GM12878 (cell line): ENCODE measurements at regions not wholly inside any gene's neighbourhood (a gene's known extent, or its start where the extent isn't known, plus 50 kb on each side); places are given as distances from the start of the nearest gene placed in this dataset.

Source experiments
- ATF3 ChIP-seq: IDR thresholded peaks from 2 replicates; pipeline ENCODE4 v1.6.1; 2011; ENCODE audit warnings: low read depth, mild to moderate bottlenecking, low read length, moderate library complexity, borderline replicate concordance; ENCODE audit errors: extremely low read depth
- BMI1 ChIP-seq: fragments of 450-650 bp; IDR thresholded peaks from 2 replicates; pipeline ENCODE4 v1.6.1; 2016; ENCODE audit warnings: mild to moderate bottlenecking, moderate library complexity, borderline replicate concordance
- CHD1 ChIP-seq: IDR thresholded peaks from 2 replicates; pipeline ENCODE4 v1.6.1; 2012; ENCODE audit warnings: low read depth, low read length, improper control_type of control experiment
- CTCF ChIP-seq, 3 experiments: IDR thresholded peaks in 2 of 3; conservative IDR thresholded peaks in 1 of 3; 2 replicates each; pipeline ENCODE4 v1.5.1; 2011; ENCODE audit warnings: low read depth in 3 of 3, low read length in 3 of 3, mild to moderate bottlenecking in 3 of 3, control low read depth in 2 of 3, moderate library complexity in 2 of 3, inconsistent platforms in 1 of 3, mixed read lengths in 1 of 3; ENCODE audit not compliant: control insufficient read depth in 2 of 3, insufficient read depth in 1 of 3; ENCODE audit errors: extremely low read depth in 1 of 3
- ELK1 ChIP-seq: IDR thresholded peaks from 2 replicates; pipeline ENCODE4 v1.6.1; 2012; ENCODE audit warnings: low read depth, low read length, improper control_type of control experiment
- EP300 ChIP-seq, 2 experiments: fragments of 150-350 bp in 1 of 2; IDR thresholded peaks; 2 replicates each; pipeline ENCODE4 v1.6.1; 2011 to 2012; ENCODE audit warnings: low read depth in 2 of 2, low read length in 2 of 2, borderline replicate concordance in 1 of 2, improper control_type of control experiment in 1 of 2, inconsistent platforms in 1 of 2; ENCODE audit not compliant: control insufficient read depth in 1 of 2
- GATAD2B ChIP-seq: fragments of 450-650 bp; conservative IDR thresholded peaks from 2 replicates; pipeline ENCODE4 v1.6.1; 2017; ENCODE audit warnings: low read depth, mild to moderate bottlenecking, moderate library complexity
- HDAC2 ChIP-seq: fragments of 200-600 bp; sonication (generic); IDR thresholded peaks from 2 replicates; pipeline ENCODE4 v1.6.1; 2017
- KAT2A ChIP-seq: conservative IDR thresholded peaks from 2 replicates; pipeline ENCODE4 v1.6.1; 2011; ENCODE audit warnings: low read depth, low read length; ENCODE audit not compliant: control insufficient read depth
- LARP7 ChIP-seq: fragments of 450-650 bp; IDR thresholded peaks from 2 replicates; pipeline ENCODE4 v1.6.1; 2017; ENCODE audit warnings: mild to moderate bottlenecking
- MTA3 ChIP-seq: IDR thresholded peaks from 2 replicates; pipeline ENCODE4 v1.6.1; 2012; ENCODE audit warnings: low read length, inconsistent platforms, borderline replicate concordance
- MYC ChIP-seq: IDR thresholded peaks from 2 replicates; pipeline ENCODE4 v1.6.1; 2011; ENCODE audit warnings: mild to moderate bottlenecking, low read length, moderate library complexity, inconsistent platforms; ENCODE audit not compliant: insufficient read depth, insufficient replicate concordance, insufficient read length, severe bottlenecking
- NFIC ChIP-seq: IDR thresholded peaks from 2 replicates; pipeline ENCODE4 v1.6.1; 2012; ENCODE audit warnings: low read depth, mild to moderate bottlenecking, inconsistent platforms, low read length, moderate library complexity
- NFYB ChIP-seq: IDR thresholded peaks from 2 replicates; pipeline ENCODE4 v1.6.1; 2011; ENCODE audit warnings: low read depth, mild to moderate bottlenecking, low read length, improper control_type of control experiment, moderate library complexity; ENCODE audit not compliant: insufficient read depth
- NR2C2 ChIP-seq: IDR thresholded peaks from 2 replicates; pipeline ENCODE4 v1.6.1; 2011; ENCODE audit warnings: borderline replicate concordance, low read depth; ENCODE audit not compliant: control insufficient read depth, insufficient read length
- SIN3A ChIP-seq: IDR thresholded peaks from 2 replicates; pipeline ENCODE4 v1.6.1; 2012; ENCODE audit warnings: low read depth, low read length, improper control_type of control experiment
- SREBF1 ChIP-seq: IDR thresholded peaks from 2 replicates; pipeline ENCODE4 v1.6.1; 2012; ENCODE audit warnings: mild to moderate bottlenecking, low read length
- TCF12 ChIP-seq: IDR thresholded peaks from 2 replicates; pipeline ENCODE4 v1.6.1; 2011; ENCODE audit warnings: low read depth, mild to moderate bottlenecking, low read length
- USF2 ChIP-seq: IDR thresholded peaks from 2 replicates; pipeline ENCODE4 v1.6.1; 2011; ENCODE audit warnings: low read depth, low read length, improper control_type of control experiment, borderline replicate concordance
- YY1 ChIP-seq: IDR thresholded peaks from 2 replicates; pipeline ENCODE4 v1.6.1; 2011; ENCODE audit warnings: low read depth, mild to moderate bottlenecking, low read length
- ZNF217 ChIP-seq: fragments of 450-650 bp; IDR thresholded peaks from 2 replicates; pipeline ENCODE4 v1.6.1; 2017; ENCODE audit warnings: antibody characterized with exemption, mild to moderate bottlenecking
- ZNF687 ChIP-seq: fragments of 450-650 bp; IDR thresholded peaks from 2 replicates; pipeline ENCODE4 v1.6.1; 2017; ENCODE audit warnings: mild to moderate bottlenecking, moderate library complexity

- TF ChIP-seq HDAC2 (no peak), MTA3 (no peak), KAT2A (no peak), MYC (no peak), SREBF1 (no peak), CTCF (IDR thresholded peaks at IDR 0.05 in 2 of 3, conservative IDR thresholded peaks at IDR 0.05 in 1 of 3; ENCODE audit: control insufficient read depth in 2 of 3, extremely low read depth in 1 of 3, insufficient read depth in 1 of 3, low read depth in 3 of 3, low read length in 3 of 3) (no peak), LARP7 (no peak), YY1 (0 out of 2 replicates have a peak, but pooled peaks have one; percentile 21), ELK1 (no peak), EP300 (IDR thresholded peaks at IDR 0.05; ENCODE audit: borderline replicate concordance in 1 of 2, control insufficient read depth in 1 of 2, low read depth in 2 of 2, low read length in 2 of 2) (no peak), ZNF687 (no peak), NFYB (peak; percentile 77; the same call in 1 of the 2 replicates), ATF3 (peak; percentile 52; the same call in 1 of the 2 replicates), CHD1 (no peak), NFIC (no peak), BMI1 (no peak), GATAD2B (no peak), ZNF217 (no peak), SIN3A (no peak), TCF12 (no peak), NR2C2 (no peak), USF2 (peak; percentile 49)
Measured at GRCh38 chr3:14319654-14320182, 82.7 kb upstream of the SLC6A6 start (continued).
